CD4-positive, alpha-beta T cell (primary cell): ENCODE measurements at regions not wholly inside any gene's neighbourhood (a gene's known extent, or its start where the extent isn't known, plus 50 kb on each side); places are given as distances from the start of the nearest gene placed in this dataset.

Experiments
- ATAC-seq: fragments of 200-7000 bp; cut with Tn5 transposase; one replicate; pipeline ENCODE4 v1.10.0; 2022; ENCODE audit warnings: mild to moderate bottlenecking; ENCODE audit not compliant: poor library complexity
- CTCF ChIA-PET: fragments of 350-600 bp; sonication (Branson Sonifier 250); formaldehyde crosslinking; loops from one replicate; lab custom pipeline; 2021; ENCODE audit warnings: antibody characterized with exemption, inconsistent platforms; lab: Charles Lee
- POLR2A ChIA-PET: fragments of 350-600 bp; sonication (Branson Sonifier 250); formaldehyde crosslinking; loops from one replicate; lab custom pipeline; 2021; ENCODE audit warnings: antibody characterized with exemption, inconsistent platforms; lab: Charles Lee
- DNase-seq, 14 experiments: peaks; one replicate each; pipeline ENCODE4 v3.0.0-alpha.2; 2013 to 2020; ENCODE audit warnings: mixed read lengths in 2 of 14
- H3K27ac ChIP-seq, 2 donors: one replicate each; pipeline versions ENCODE4 v1.5.1 to v1.7.0; 2013; ENCODE audit warnings: low read length in 2 of 2, low read depth in 1 of 2, mild to moderate bottlenecking in 1 of 2
- H3K27me3 ChIP-seq, 2 experiments: 1 replicate in 1 of 2; 2 replicates in 1 of 2; pipeline versions ENCODE4 v1.6.1 to v1.7.0; 2013; ENCODE audit warnings: low read length in 2 of 2, control low read depth in 1 of 2, mild to moderate bottlenecking in 1 of 2, moderate library complexity in 1 of 2; ENCODE audit not compliant: insufficient read depth in 2 of 2, control insufficient read depth in 1 of 2
- H3K36me3 ChIP-seq: one replicate; pipeline ENCODE4 v1.6.1; 2013; ENCODE audit warnings: low read length, control low read depth; ENCODE audit not compliant: insufficient read depth
- H3K4me1 ChIP-seq: one replicate; pipeline ENCODE4 v1.6.1; 2013; ENCODE audit warnings: low read length, control low read depth; ENCODE audit not compliant: insufficient read depth
- H3K4me3 ChIP-seq: one replicate; pipeline ENCODE4 v1.5.1; 2013; ENCODE audit warnings: mild to moderate bottlenecking, low read length, moderate library complexity
- H3K9me3 ChIP-seq, 2 experiments: 1 replicate in 1 of 2; 2 replicates in 1 of 2; pipeline versions ENCODE4 v1.6.1 to v1.7.0; 2013; ENCODE audit warnings: low read length in 2 of 2, mild to moderate bottlenecking in 2 of 2, control low read depth in 1 of 2, moderate library complexity in 1 of 2; ENCODE audit not compliant: control insufficient read depth in 1 of 2, insufficient read depth in 1 of 2
- H3K27ac Mint-ChIP-seq: one replicate; pipeline ENCODE4 v1.8.0; 2020; ENCODE audit warnings: mixed read lengths
- H3K27me3 Mint-ChIP-seq: one replicate; pipeline ENCODE4 v1.8.0; 2021; ENCODE audit warnings: mixed read lengths
- H3K36me3 Mint-ChIP-seq: one replicate; pipeline ENCODE4 v1.8.0; 2021; ENCODE audit warnings: low read depth, mixed read lengths
- H3K4me1 Mint-ChIP-seq: one replicate; pipeline ENCODE4 v1.8.0; 2021; ENCODE audit warnings: low read depth, mixed read lengths
- H3K4me3 Mint-ChIP-seq: one replicate; pipeline ENCODE4 v1.8.0; 2020; ENCODE audit warnings: mild to moderate bottlenecking, mixed read lengths
- H3K9me3 Mint-ChIP-seq: one replicate; pipeline ENCODE4 v1.8.0; 2020; ENCODE audit warnings: mixed read lengths
- CTCF ChIP-seq: fragments of 200-600 bp; IDR thresholded peaks from one replicate; pipeline ENCODE4 v1.8.0; 2022; ENCODE audit warnings: antibody characterized with exemption, mild to moderate bottlenecking
- intact Hi-C, 2 experiments: fragments of 100-400 bp; cut with DNase I in 1 of 2; cut with micrococcal nuclease in 1 of 2; formaldehyde crosslinking; loops; one replicate each; pipeline versions ENCODE4 v1.15.1 to v1.9.0; 2023 to 2025; cut with DNase I, micrococcal nuclease

- Histone ChIP-seq H3K36me3 (no peaks in the 10 kb centered on the region), H3K27ac (no peak overlapping the region), H3K27me3 (no peaks in the 10 kb centered on the region), H3K9me3 (no peaks in the 10 kb centered on the region), H3K4me1 (peaks cover 13% of the 10 kb centered on the region), H3K4me3 (no peak overlapping the region)
- Mint-ChIP-seq H3K36me3 (no peaks in the 10 kb centered on the region), H3K27me3 (no peaks in the 10 kb centered on the region), H3K4me3 (no peak overlapping the region), H3K4me1 (peaks cover 14% of the 10 kb centered on the region), H3K9me3 (no peaks in the 10 kb centered on the region), H3K27ac (no peak overlapping the region)
- ATAC-seq (no peak), DNase-seq (no peak)
- CTCF ChIA-PET = interaction anchor here (0.7 to 1.2 kb wide), 3 partner anchors 11 to 507 kb away, joined by 3 to 5 read pairs (median 3); no protein-coding TSS in a partner anchor
- no peak for TF ChIP-seq CTCF
- POLR2A ChIA-PET = no interaction called here
- intact Hi-C loops = no loop called here
These were observed 139.4 kb downstream of the RPLP1 start for GRCh38 chr15:69591905-69592508.

GRCh38 chr15:69592954-69593353 is 140.3 kb downstream of the RPLP1 start:
- Mint-ChIP-seq H3K9me3 (no peaks in the 10 kb centered on the region), H3K4me1 (peaks cover 14% of the 10 kb centered on the region), H3K27ac (no peak overlapping the region), H3K4me3 (no peak overlapping the region), H3K27me3 (no peaks in the 10 kb centered on the region), H3K36me3 (no peaks in the 10 kb centered on the region)
- DNase-seq = no peak
- CTCF ChIA-PET = no interaction called here
- peaks cover 13% of the 10 kb centered on the region for H3K4me1 ChIP-seq
- intact Hi-C loops = no loop called here
- no peak for ATAC-seq
- H3K4me3 ChIP-seq = no peak overlapping the region
- no peaks in the 10 kb centered on the region for H3K36me3 ChIP-seq
- POLR2A ChIA-PET = interaction anchor here (0.6 kb wide), 1 partner anchor 508 kb away, joined by 3 read pairs; no protein-coding TSS in a partner anchor
- H3K27me3 ChIP-seq = no peaks in the 10 kb centered on the region
- no peak overlapping the region for H3K27ac ChIP-seq
- no peak for TF ChIP-seq CTCF
- H3K9me3 ChIP-seq = no peaks in the 10 kb centered on the region

GRCh38 chr15:69593488-69593887 is 140.9 kb downstream of the RPLP1 start:
- Mint-ChIP-seq H3K9me3 (no peaks in the 10 kb centered on the region), H3K27ac (no peak overlapping the region), H3K27me3 (no peaks in the 10 kb centered on the region), H3K4me1 (peaks cover 14% of the 10 kb centered on the region), H3K36me3 (no peaks in the 10 kb centered on the region), H3K4me3 (no peak overlapping the region)
- intact Hi-C loops = no loop called here
- Histone ChIP-seq H3K36me3 (no peaks in the 10 kb centered on the region), H3K9me3 (no peaks in the 10 kb centered on the region), H3K4me1 (peaks cover 13% of the 10 kb centered on the region), H3K27me3 (no peaks in the 10 kb centered on the region), H3K4me3 (no peak overlapping the region), H3K27ac (no peak overlapping the region)
- ATAC-seq = no peak
- ChIA-PET POLR2A (interaction anchor here (0.6 kb wide), 1 partner anchor 508 kb away, joined by 3 read pairs; no protein-coding TSS in a partner anchor), CTCF (no interaction called here)
- TF ChIP-seq CTCF = no peak
- DNase-seq = no peak
